Activated CD4-positive, alpha-beta T cell treated with anti-CD3 and anti-CD28 coated beads, Interleukin-2, amount 10 ng/mL, durations not matched to agents 7 days and 5 days (primary cell): ENCODE measurements at regions not wholly inside any gene's neighbourhood (a gene's known extent, or its start where the extent isn't known, plus 50 kb on each side); places are given as distances from the start of the nearest gene placed in this dataset.

Source experiments
- CTCF ChIA-PET: fragments of 350-600 bp; sonication (Branson Sonifier 250); formaldehyde crosslinking; loops from one replicate; lab custom pipeline; 2021; ENCODE audit warnings: antibody characterized with exemption; lab: Charles Lee
- POLR2A ChIA-PET: fragments of 350-600 bp; sonication (Branson Sonifier 250); formaldehyde crosslinking; loops from one replicate; lab custom pipeline; 2021; ENCODE audit warnings: antibody characterized with exemption; lab: Charles Lee
- DNase-seq: peaks from one replicate; pipeline ENCODE4 v3.0.0-alpha.2; 2020
- H3K27ac Mint-ChIP-seq: one replicate; pipeline ENCODE4 v1.8.0; 2021; ENCODE audit warnings: mild to moderate bottlenecking, moderate library complexity, mixed read lengths
- H3K27me3 Mint-ChIP-seq: one replicate; pipeline ENCODE4 v1.8.0; 2021; ENCODE audit warnings: mixed read lengths
- H3K36me3 Mint-ChIP-seq: one replicate; pipeline ENCODE4 v1.8.0; 2021; ENCODE audit warnings: low read depth, mixed read lengths
- H3K4me1 Mint-ChIP-seq: one replicate; pipeline ENCODE4 v1.8.0; 2021; ENCODE audit warnings: mixed read lengths
- H3K4me3 Mint-ChIP-seq: one replicate; pipeline ENCODE4 v1.8.0; 2021; ENCODE audit warnings: mild to moderate bottlenecking, moderate library complexity, mixed read lengths
- H3K9me3 Mint-ChIP-seq: one replicate; pipeline ENCODE4 v1.8.0; 2021; ENCODE audit warnings: mixed read lengths

DNA sequence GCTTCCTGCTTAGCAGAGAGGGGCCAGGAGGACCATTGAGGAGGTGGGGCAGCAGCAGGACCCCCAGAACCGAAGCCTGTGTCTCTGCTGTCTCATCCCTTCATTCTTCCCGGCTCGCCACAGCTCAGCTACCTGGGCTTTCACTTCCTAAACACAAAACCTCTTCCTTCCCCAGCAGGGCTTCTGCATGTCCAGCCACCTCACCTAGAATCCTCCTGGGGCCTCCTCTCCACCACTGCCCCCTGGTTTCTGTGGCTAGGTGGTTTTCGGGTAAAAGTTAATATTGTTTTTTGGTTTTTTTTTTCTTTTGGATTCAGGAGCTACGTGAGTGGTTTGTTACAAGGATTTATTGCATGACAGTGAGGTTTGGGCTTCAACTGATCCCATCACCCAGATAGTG, 61.8 kb upstream of the PABPC3 start:
- no peaks in the 10 kb centered on the region for H3K9me3 Mint-ChIP-seq
- no peaks in the 10 kb centered on the region for H3K4me1 Mint-ChIP-seq
- ChIA-PET CTCF (no interaction called here), POLR2A (no interaction called here)
- peaks cover 44% of the 10 kb centered on the region for H3K27me3 Mint-ChIP-seq
- H3K36me3 Mint-ChIP-seq: no peaks in the 10 kb centered on the region
- no peak for DNase-seq
- H3K4me3 Mint-ChIP-seq: no peak overlapping the region
- H3K27ac Mint-ChIP-seq: no peak overlapping the region

DNA sequence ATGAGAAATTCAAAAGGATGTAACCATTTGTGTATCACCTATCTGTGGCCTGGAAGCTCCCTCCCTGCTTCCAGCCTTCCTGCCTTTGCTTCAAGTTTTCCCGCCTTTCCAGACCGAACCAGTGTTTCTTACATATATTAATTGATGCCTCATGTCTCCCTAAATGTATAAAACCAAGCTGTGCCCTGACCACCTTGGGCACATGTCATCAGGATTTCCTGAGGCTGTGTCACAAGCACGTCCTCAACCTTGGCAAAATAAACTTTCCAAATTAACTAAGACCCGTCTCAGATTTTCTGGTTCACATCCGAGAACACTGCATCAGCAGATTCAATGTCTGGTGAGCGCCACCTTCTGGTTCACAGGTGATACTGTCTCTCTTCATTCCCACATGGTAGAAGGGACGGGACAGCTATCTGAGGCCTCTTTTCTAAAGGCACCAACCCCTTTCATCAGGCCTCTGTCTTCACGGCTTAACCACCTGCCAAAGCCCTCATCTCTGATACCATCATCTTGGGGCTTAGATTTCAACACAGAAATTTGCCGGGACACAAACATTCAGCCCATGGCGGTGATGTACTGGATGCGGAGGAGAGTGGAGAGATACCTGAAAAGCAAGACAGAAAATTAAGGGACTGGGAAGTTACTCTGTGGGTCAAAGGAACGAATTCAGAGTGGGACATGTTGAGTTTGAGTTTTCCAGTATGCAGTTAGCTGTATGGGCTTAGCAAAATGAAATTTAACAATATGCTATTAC, 58.7 kb upstream of the PABPC3 start:
- DNase-seq: peak; percentile 66
- POLR2A ChIA-PET: no interaction called here

DNA sequence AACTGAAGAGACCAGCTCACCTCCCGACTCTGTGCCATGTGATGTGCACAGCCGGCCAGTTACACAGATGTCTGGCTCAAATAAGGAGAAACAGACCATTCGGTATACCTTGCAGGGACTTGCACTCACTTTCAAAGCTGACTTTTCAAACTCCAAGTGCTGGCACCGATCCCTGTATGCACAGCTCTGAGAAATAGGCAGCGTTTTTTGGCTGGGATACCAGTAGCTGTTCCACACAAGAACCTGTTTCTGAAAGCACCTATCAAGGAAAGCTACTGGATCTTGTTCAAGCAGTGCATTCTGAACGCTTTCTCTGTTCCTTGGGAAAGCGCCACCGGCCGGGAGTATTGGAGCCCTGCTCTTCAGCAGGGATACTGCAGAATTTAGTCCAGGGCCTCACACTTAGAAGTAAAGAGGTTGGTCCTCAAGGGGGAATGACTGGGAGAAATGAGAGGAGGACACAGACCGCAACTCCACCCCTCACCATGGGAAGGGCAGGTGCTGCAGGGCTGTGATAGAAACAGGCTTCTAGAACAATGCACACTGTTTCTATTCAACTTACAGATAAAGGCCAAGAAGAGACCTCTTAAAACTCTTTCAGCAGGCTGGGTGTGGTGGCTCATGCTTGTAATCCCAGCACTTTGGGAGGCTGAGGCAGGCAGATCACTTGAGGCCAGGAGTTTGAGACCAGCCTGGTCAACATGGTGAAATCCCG, 53.6 kb upstream of the PABPC3 start:
- Mint-ChIP-seq H3K9me3 (no peaks in the 10 kb centered on the region), H3K4me3 (no peak overlapping the region), H3K36me3 (peaks cover 2% of the 10 kb centered on the region), H3K4me1 (no peaks in the 10 kb centered on the region), H3K27ac (no peak overlapping the region), H3K27me3 (peaks cover 44% of the 10 kb centered on the region)
- CTCF ChIA-PET: no interaction called here
- DNase-seq: no peak
- POLR2A ChIA-PET: no interaction called here

More for the DNA sequence above, 58.7 kb upstream of the PABPC3 start:
- no peak overlapping the region for H3K4me3 Mint-ChIP-seq
- H3K4me1 Mint-ChIP-seq: no peaks in the 10 kb centered on the region
- peaks cover 28% of the 10 kb centered on the region for H3K27me3 Mint-ChIP-seq
- CTCF ChIA-PET: interaction anchor here (1.4 kb wide), 1 partner anchor 32 kb away, joined by 3 read pairs; no protein-coding TSS in a partner anchor
- no peaks in the 10 kb centered on the region for H3K36me3 Mint-ChIP-seq
- no peaks in the 10 kb centered on the region for H3K9me3 Mint-ChIP-seq
- no peak overlapping the region for H3K27ac Mint-ChIP-seq

DNA sequence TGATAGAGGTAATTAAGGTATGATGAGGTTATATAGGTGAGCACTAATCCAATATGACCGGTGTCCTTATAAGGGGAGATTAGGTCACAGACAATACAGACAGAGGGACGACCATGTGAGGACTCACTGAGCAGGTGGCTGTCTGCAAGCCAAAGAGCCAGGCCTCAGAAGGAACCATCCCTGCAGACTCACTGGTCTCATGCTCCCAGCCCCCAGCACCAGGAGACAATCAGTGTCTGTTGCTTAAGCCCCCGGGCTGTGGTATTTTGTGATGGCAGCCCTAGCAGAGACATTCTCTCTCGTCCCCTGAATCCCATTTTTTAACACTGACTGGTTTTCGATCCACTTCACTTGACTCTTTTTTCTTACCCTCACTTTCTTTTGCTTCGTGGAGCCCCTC, 51.9 kb upstream of the PABPC3 start:
- Mint-ChIP-seq H3K27ac (no peak overlapping the region), H3K9me3 (no peaks in the 10 kb centered on the region), H3K27me3 (peaks cover 50% of the 10 kb centered on the region), H3K36me3 (peaks cover 2% of the 10 kb centered on the region), H3K4me1 (no peaks in the 10 kb centered on the region), H3K4me3 (no peak overlapping the region)
- no peak for DNase-seq
- CTCF ChIA-PET: no interaction called here
- POLR2A ChIA-PET: interaction anchor here (0.6 kb wide), 1 partner anchor 24 kb away, joined by 3 read pairs; no protein-coding TSS in a partner anchor
